ENCODE measurements at regions not wholly inside any gene's neighbourhood (a gene's known extent, or its start where the extent isn't known, plus 50 kb on each side); places are given as distances from the start of the nearest gene placed in this dataset.

GRCh38 chr9:95691435-95691834 is 174.7 kb upstream of the PTCH1 start (continued):
- TF ChIP-seq, protein P1, sequence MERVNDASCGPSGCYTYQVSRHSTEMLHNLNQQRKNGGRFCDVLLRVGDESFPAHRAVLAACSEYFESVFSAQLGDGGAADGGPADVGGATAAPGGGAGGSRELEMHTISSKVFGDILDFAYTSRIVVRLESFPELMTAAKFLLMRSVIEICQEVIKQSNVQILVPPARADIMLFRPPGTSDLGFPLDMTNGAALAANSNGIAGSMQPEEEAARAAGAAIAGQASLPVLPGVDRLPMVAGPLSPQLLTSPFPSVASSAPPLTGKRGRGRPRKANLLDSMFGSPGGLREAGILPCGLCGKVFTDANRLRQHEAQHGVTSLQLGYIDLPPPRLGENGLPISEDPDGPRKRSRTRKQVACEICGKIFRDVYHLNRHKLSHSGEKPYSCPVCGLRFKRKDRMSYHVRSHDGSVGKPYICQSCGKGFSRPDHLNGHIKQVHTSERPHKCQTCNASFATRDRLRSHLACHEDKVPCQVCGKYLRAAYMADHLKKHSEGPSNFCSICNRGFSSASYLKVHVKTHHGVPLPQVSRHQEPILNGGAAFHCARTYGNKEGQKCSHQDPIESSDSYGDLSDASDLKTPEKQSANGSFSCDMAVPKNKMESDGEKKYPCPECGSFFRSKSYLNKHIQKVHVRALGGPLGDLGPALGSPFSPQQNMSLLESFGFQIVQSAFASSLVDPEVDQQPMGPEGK (CRISPR knock-in tag; IDR thresholded peaks at IDR 0.05; ENCODE audit: borderline replicate concordance): no peak
- TF ChIP-seq PHF21A (IDR thresholded peaks at IDR 0.05; ENCODE audit: borderline replicate concordance, low read depth): no peak
- no peak for TF ChIP-seq DPF2 (IDR thresholded peaks at IDR 0.05)
- TF ChIP-seq, protein P2, sequence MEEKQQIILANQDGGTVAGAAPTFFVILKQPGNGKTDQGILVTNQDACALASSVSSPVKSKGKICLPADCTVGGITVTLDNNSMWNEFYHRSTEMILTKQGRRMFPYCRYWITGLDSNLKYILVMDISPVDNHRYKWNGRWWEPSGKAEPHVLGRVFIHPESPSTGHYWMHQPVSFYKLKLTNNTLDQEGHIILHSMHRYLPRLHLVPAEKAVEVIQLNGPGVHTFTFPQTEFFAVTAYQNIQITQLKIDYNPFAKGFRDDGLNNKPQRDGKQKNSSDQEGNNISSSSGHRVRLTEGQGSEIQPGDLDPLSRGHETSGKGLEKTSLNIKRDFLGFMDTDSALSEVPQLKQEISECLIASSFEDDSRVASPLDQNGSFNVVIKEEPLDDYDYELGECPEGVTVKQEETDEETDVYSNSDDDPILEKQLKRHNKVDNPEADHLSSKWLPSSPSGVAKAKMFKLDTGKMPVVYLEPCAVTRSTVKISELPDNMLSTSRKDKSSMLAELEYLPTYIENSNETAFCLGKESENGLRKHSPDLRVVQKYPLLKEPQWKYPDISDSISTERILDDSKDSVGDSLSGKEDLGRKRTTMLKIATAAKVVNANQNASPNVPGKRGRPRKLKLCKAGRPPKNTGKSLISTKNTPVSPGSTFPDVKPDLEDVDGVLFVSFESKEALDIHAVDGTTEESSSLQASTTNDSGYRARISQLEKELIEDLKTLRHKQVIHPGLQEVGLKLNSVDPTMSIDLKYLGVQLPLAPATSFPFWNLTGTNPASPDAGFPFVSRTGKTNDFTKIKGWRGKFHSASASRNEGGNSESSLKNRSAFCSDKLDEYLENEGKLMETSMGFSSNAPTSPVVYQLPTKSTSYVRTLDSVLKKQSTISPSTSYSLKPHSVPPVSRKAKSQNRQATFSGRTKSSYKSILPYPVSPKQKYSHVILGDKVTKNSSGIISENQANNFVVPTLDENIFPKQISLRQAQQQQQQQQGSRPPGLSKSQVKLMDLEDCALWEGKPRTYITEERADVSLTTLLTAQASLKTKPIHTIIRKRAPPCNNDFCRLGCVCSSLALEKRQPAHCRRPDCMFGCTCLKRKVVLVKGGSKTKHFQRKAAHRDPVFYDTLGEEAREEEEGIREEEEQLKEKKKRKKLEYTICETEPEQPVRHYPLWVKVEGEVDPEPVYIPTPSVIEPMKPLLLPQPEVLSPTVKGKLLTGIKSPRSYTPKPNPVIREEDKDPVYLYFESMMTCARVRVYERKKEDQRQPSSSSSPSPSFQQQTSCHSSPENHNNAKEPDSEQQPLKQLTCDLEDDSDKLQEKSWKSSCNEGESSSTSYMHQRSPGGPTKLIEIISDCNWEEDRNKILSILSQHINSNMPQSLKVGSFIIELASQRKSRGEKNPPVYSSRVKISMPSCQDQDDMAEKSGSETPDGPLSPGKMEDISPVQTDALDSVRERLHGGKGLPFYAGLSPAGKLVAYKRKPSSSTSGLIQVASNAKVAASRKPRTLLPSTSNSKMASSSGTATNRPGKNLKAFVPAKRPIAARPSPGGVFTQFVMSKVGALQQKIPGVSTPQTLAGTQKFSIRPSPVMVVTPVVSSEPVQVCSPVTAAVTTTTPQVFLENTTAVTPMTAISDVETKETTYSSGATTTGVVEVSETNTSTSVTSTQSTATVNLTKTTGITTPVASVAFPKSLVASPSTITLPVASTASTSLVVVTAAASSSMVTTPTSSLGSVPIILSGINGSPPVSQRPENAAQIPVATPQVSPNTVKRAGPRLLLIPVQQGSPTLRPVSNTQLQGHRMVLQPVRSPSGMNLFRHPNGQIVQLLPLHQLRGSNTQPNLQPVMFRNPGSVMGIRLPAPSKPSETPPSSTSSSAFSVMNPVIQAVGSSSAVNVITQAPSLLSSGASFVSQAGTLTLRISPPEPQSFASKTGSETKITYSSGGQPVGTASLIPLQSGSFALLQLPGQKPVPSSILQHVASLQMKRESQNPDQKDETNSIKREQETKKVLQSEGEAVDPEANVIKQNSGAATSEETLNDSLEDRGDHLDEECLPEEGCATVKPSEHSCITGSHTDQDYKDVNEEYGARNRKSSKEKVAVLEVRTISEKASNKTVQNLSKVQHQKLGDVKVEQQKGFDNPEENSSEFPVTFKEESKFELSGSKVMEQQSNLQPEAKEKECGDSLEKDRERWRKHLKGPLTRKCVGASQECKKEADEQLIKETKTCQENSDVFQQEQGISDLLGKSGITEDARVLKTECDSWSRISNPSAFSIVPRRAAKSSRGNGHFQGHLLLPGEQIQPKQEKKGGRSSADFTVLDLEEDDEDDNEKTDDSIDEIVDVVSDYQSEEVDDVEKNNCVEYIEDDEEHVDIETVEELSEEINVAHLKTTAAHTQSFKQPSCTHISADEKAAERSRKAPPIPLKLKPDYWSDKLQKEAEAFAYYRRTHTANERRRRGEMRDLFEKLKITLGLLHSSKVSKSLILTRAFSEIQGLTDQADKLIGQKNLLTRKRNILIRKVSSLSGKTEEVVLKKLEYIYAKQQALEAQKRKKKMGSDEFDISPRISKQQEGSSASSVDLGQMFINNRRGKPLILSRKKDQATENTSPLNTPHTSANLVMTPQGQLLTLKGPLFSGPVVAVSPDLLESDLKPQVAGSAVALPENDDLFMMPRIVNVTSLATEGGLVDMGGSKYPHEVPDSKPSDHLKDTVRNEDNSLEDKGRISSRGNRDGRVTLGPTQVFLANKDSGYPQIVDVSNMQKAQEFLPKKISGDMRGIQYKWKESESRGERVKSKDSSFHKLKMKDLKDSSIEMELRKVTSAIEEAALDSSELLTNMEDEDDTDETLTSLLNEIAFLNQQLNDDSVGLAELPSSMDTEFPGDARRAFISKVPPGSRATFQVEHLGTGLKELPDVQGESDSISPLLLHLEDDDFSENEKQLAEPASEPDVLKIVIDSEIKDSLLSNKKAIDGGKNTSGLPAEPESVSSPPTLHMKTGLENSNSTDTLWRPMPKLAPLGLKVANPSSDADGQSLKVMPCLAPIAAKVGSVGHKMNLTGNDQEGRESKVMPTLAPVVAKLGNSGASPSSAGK (IDR thresholded peaks at IDR 0.05): no peak
- no peak for TF ChIP-seq ZNF785 (CRISPR knock-in tag; IDR thresholded peaks at IDR 0.05)
- TF ChIP-seq FOXP4 (CRISPR knock-in tag; IDR thresholded peaks at IDR 0.05; ENCODE audit: borderline replicate concordance): no peak

Measured in K562 (cell line).